ENCODE measurements at regions not wholly inside any gene's neighbourhood (a gene's known extent, or its start where the extent isn't known, plus 50 kb on each side); places are given as distances from the start of the nearest gene placed in this dataset.
"Not testable (repeated sequence)": the region's sequence is repeated elsewhere in the genome, so short reads cannot be mapped to it uniquely, and the experiment has no call there.

- DNase-seq (ENCODE audit: low spot score), result peak; percentile 2
Measured at GRCh38 chrX:113330416-113330815, 489.8 kb upstream of the AMOT start.

DNA sequence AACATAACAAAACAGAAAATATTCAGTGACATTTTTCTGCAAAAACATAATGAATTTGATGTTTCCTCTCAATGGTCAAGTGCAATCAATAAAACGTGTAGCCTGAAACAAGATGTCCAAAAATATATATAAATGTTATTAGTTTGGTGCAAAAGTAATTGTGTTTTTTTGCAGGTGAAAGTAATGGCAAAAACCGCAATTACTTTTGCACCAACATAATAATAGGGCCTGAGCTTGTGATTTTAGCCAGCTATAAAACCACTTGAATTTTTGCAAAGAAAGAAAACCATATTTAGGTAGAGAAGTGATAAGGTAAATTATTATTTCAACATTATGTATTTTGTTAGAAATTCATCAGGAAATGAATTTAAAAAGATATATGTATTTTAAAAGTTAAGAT is 475.3 kb upstream of the AMOT start:
- DNase-seq (ENCODE audit: low spot score), result no peak

DNA sequence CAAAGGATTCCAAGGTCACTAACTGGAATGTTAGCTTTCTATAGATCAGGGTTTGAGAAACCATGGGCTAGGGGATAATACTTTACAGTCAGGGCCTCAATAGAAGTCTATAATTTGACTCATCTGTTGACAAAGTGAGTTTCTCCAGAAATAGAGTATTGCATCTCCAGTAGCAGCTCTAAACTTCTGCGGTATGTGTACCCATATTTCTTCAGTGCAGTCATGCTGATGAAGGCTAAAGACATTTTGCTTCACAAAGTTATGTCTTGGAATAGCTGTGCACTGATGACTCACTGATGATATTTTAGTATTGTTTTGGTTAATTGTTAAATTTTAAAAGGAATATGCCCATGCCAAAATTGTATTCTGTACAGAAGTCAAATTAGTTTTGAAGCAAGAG is 464.9 kb upstream of the AMOT start:
- peak; percentile 51 for DNase-seq (ENCODE audit: low spot score)

- no peak for DNase-seq (ENCODE audit: low spot score)
Measured at GRCh38 chrX:113300580-113300979, 459.9 kb upstream of the AMOT start.

GRCh38 chrX:113297437-113297836 is 456.8 kb upstream of the AMOT start:
- no peak for DNase-seq (ENCODE audit: low spot score)

DNA sequence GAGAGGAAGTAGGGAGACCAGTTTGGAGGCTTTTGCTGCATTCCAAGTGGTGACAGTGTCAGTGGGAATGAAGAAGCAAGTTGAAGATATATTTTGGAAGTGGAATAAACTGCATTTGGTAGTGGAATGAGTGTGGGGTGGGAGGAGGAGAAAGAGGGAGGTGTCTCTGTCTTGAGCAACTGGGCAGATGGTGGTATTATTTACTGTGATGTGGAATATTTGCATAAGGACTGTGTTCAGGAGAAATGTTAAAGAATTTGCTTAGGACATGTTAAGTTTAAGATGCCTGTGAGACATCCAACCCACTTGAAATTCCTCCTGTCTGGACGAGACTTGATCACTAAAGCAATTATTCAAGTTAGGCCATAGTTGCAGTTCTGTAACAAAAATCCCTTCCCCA is 448.9 kb upstream of the AMOT start:
- peak; percentile 10 for DNase-seq (ENCODE audit: low spot score)

DNA sequence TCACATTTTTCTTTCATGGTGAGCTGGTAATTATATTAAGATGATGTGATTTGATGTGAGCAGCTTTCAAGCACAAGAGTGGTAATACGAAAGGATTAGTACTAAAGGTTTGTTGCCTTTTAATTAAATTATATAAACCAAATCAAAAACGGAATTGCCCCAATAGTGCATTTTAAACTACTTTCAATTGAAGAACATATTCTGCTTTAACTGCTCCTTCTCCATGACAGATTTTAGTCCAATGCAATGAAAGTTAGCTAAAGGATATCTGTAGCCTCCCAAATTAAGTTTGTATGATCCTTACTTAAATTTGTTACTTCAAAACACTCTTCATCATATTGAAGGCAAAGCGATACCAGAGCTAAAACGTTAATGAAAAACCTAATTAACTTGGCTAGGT is 447.1 kb upstream of the AMOT start:
- no peak for DNase-seq (ENCODE audit: low spot score)

GRCh38 chrX:113275804-113276203 is 435.2 kb upstream of the AMOT start:
- no peak for DNase-seq (ENCODE audit: low spot score)

- no peak for DNase-seq (ENCODE audit: low spot score)
Measured at GRCh38 chrX:113274791-113275190, 434.2 kb upstream of the AMOT start.

DNA sequence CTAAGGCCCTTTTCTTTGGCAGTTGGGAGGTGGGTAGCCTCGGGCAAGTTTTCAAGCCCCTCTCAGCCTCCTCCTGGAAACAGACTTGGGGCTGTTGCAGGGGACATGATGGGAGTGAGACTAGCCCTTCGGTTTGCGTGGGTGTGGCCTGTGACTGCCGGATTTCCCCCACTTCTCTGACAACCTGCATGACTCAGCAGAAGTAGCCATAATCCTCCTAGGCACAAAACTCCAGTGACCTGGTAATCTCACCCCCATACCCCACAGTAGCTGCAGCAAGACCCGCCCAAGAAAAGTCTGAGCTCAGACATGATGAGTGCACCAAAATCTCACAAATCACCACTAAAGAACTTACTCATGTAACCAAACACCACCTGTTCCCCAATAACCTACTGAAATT is 433.7 kb upstream of the AMOT start:
- no peak for DNase-seq (ENCODE audit: low spot score)

DNA sequence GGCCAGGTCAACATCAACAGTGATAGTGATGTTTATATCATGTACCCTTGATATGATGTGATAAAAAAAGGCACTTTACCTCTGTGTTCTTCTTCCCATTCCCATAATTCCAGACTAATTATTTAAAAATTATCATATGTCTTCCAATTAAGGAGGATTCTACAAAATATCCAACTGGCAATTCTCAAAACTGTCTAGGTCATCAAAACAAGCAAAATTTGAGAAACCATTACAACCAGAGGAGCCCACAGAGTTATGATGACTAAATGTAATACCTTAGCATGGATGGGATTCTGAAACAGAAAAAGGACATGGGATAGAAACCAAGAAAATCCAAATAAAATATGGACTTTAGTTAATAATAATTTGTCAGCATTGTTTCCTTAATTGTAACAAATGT is 428.6 kb upstream of the AMOT start:
- DNase-seq (ENCODE audit: low spot score), result no peak

DNA sequence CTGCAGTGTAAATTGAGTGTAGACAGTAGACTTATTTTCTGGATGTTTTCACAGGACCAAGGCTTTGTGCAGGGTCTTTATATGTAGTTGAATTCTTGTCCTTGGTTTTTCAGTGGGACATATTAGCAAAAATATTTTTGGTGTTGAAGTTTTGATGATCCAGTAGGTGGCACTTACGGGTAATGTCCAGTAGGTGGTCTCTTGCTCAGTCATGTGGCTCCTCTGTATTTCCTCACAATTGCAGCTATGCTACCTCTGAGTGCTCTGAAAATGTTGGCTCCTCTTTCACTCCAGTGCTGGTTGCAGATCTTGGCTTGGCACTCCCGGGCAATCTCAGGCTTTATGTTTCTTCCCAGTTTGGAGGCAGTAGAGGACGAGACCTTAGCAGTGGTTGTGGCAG is 419.8 kb upstream of the AMOT start:
- no peak for DNase-seq (ENCODE audit: low spot score)

- no peak for DNase-seq (ENCODE audit: low spot score)
Measured at GRCh38 chrX:113222305-113222704, 381.7 kb upstream of the AMOT start.

- no peak for DNase-seq (ENCODE audit: low spot score)
Measured at GRCh38 chrX:113212052-113212451, 371.4 kb upstream of the AMOT start.

DNA sequence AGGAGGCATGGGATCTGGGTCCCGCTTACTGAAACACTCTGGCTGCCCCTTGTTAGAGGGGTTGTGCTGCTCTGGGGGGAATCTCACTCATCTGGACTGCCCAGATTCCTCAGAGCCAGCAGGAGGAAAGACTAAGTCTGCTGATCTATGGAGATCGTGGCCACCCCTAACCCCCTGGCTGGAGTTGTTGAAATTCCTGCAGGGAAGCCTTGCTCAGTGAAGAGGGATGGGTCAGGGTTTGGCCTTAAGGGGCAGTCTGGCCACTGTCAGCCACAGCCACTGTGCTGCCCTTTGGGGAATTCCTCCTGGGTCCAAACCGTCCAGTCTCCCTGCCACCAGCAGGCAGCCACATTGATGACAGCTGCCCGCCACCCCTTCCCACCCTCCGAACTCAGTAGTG is 362.0 kb upstream of the AMOT start:
- no peak for DNase-seq (ENCODE audit: low spot score)

- DNase-seq (ENCODE audit: low spot score), result no peak
Measured at GRCh38 chrX:113195949-113196348, 355.3 kb upstream of the AMOT start.

DNA sequence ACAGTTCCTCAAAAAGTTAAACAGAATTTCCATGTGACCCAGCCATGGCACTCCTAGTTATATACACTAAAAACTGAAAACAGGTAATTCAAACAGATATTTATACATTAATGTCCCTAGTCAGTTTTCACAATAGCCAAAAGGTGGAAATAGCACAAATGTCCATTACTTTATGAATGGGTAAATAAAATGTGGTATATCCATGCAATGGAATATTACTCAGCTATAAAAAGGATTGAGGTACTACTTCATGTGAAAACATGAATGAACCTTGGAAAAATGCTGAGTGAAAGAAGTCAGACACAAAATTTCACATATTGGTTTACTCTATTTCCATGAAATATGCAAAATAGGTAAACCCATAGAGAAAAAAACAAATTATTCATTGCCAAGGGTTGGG is 351.8 kb upstream of the AMOT start:
- no peak for DNase-seq (ENCODE audit: low spot score)

- DNase-seq (ENCODE audit: low spot score), result no peak
Measured at GRCh38 chrX:113157496-113157895, 316.9 kb upstream of the AMOT start.

DNA sequence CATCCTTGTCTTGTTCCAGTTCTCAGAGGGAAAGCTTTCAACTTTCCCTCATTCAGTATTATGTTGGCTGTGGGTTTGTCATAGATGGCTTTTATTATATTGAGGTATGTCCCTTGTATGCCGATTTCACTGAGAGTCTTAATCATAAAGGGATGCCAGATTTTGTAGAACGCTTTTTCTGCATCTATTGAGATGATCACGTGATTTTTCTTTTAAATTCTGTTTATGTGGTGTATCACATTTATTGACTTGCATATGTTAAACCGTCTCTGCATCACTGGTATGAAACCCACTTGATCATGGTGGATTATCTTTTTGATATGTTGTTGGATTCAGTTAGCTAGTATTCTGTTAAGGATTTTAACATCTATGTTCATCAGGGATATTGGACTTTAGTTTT is 313.7 kb upstream of the AMOT start:
- DNase-seq (ENCODE audit: low spot score), result not testable (repeated sequence)

DNA sequence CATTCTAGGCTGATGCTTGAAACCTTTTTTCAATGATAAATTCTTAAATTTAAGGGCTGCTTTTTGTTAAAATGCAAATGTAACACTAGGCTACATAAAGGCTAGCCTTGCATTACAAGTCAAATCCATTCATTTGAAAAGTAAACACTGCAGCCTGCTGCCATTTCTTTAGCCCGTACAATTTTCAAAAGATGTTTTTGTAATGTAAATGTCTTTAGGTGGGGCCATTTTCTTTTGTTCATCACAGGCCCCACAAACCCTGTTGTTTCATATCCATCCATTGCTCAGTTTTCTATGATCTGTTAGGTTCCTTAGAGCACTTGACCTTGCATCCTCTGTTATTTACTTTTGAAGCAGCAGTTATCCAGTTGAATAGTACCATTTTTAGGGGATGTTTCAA is 296.2 kb upstream of the AMOT start:
- no peak for DNase-seq (ENCODE audit: low spot score)

DNA sequence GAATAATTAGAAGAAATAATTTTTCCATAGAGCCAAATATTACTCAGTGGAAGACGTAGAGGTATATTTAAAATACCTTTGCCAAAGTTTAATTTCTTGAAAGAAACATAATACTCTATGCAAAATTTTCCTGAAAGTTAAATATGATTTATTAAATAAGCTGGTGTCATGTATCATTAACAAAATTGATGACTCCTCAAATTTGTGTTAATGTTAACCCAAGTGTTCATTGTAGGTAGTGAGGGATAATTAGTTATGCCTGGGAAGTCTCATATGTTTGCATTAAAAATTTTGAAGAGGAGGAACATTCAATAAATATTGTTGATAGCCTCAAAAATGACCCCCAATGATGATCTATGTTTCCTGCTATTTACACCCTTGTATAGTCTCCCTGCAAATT is 292.7 kb upstream of the AMOT start:
- no peak for DNase-seq (ENCODE audit: low spot score)

- no peak for DNase-seq (ENCODE audit: low spot score)
Measured at GRCh38 chrX:113124693-113125092, 284.1 kb upstream of the AMOT start.

GRCh38 chrX:113075521-113075920 is 234.9 kb upstream of the AMOT start:
- DNase-seq (ENCODE audit: low spot score), result no peak

- DNase-seq (ENCODE audit: low spot score), result peak; percentile 1
Measured at GRCh38 chrX:113059714-113060113, 219.1 kb upstream of the AMOT start.

DNA sequence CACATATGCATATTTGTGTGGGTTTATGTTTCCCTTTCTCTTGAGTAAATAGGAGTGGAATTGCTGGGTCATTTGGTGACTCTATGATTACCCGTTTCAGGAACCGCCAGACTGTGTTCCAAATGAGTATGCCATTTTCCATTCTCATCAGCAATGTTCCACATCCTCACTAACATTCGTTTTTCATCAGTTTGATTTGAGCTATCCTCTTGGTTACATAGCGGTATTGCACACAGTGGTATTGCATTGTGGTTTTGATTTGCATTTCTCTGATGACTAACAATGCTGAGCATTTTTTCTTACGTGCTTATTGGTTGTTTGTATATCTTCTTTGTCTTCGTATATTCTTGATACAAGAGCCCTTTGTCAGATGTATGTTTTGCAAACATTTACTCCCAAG is 218.0 kb upstream of the AMOT start:
- DNase-seq (ENCODE audit: low spot score), result peak; percentile 0

Measured in GM03348 (cell line).